ENCODE measurements at regions not wholly inside any gene's neighbourhood (a gene's known extent, or its start where the extent isn't known, plus 50 kb on each side); places are given as distances from the start of the nearest gene placed in this dataset.

- DNase-seq (ENCODE audit: extremely low read depth, insufficient read length), result no peak
- H3K36me3 ChIP-seq (ENCODE audit: control insufficient read depth, insufficient read depth, low read length), result no peaks in the 10 kb centered on the region
- no peaks in the 10 kb centered on the region for H3K27me3 ChIP-seq (replicated peaks; ENCODE audit: control insufficient read depth, insufficient read depth, low read length)
- TF ChIP-seq CTCF (IDR thresholded peaks at IDR 0.05; ENCODE audit: insufficient read depth, low read length, poor library complexity, severe bottlenecking), result no peak
- H3K4me3 ChIP-seq (replicated peaks; ENCODE audit: low read depth, low read length), result no peak overlapping the region
These were observed 287.9 kb upstream of the VRK2 start for GRCh38 chr2:57758686-57759085.

GRCh38 chr2:57759131-57759530 is 287.5 kb upstream of the VRK2 start:
- no peak overlapping the region for H3K4me3 ChIP-seq (replicated peaks; ENCODE audit: low read depth, low read length)
- no peak for TF ChIP-seq CTCF (IDR thresholded peaks at IDR 0.05; ENCODE audit: insufficient read depth, low read length, poor library complexity, severe bottlenecking)
- no peak for DNase-seq (ENCODE audit: extremely low read depth, insufficient read length)
- no peaks in the 10 kb centered on the region for H3K36me3 ChIP-seq (ENCODE audit: control insufficient read depth, insufficient read depth, low read length)
- no peaks in the 10 kb centered on the region for H3K27me3 ChIP-seq (replicated peaks; ENCODE audit: control insufficient read depth, insufficient read depth, low read length)

GRCh38 chr2:57759822-57760300 is 286.7 kb upstream of the VRK2 start:
- Histone ChIP-seq H3K36me3 (ENCODE audit: control insufficient read depth, insufficient read depth, low read length) (no peaks in the 10 kb centered on the region), H3K27me3 (replicated peaks; ENCODE audit: control insufficient read depth, insufficient read depth, low read length) (no peaks in the 10 kb centered on the region), H3K4me3 (replicated peaks; ENCODE audit: low read depth, low read length) (peak overlapping the region; percentile 42)
- peak; percentile 93 for TF ChIP-seq CTCF (IDR thresholded peaks at IDR 0.05; ENCODE audit: insufficient read depth, low read length, poor library complexity, severe bottlenecking)
- peak; percentile 90 for DNase-seq (ENCODE audit: extremely low read depth, insufficient read length)

GRCh38 chr2:57760381-57760801 is 286.2 kb upstream of the VRK2 start:
- DNase-seq (ENCODE audit: extremely low read depth, insufficient read length), result no peak
- TF ChIP-seq CTCF (IDR thresholded peaks at IDR 0.05; ENCODE audit: insufficient read depth, low read length, poor library complexity, severe bottlenecking), result no peak
- H3K27me3 ChIP-seq (replicated peaks; ENCODE audit: control insufficient read depth, insufficient read depth, low read length), result no peaks in the 10 kb centered on the region
- H3K4me3 ChIP-seq (replicated peaks; ENCODE audit: low read depth, low read length), result peak overlapping the region; percentile 42; the same call in 1 of the 2 replicates
- no peaks in the 10 kb centered on the region for H3K36me3 ChIP-seq (ENCODE audit: control insufficient read depth, insufficient read depth, low read length)

GRCh38 chr2:57776916-57777315 is 269.7 kb upstream of the VRK2 start:
- no peak for TF ChIP-seq CTCF (IDR thresholded peaks at IDR 0.05; ENCODE audit: insufficient read depth, low read length, poor library complexity, severe bottlenecking)
- DNase-seq (ENCODE audit: extremely low read depth, insufficient read length), result no peak
- Histone ChIP-seq H3K4me3 (replicated peaks; ENCODE audit: low read depth, low read length) (no peak overlapping the region), H3K27me3 (replicated peaks; ENCODE audit: control insufficient read depth, insufficient read depth, low read length) (no peaks in the 10 kb centered on the region), H3K36me3 (ENCODE audit: control insufficient read depth, insufficient read depth, low read length) (no peaks in the 10 kb centered on the region)

- no peak for DNase-seq (ENCODE audit: extremely low read depth, insufficient read length)
- no peak for TF ChIP-seq CTCF (IDR thresholded peaks at IDR 0.05; ENCODE audit: insufficient read depth, low read length, poor library complexity, severe bottlenecking)
- H3K27me3 ChIP-seq (replicated peaks; ENCODE audit: control insufficient read depth, insufficient read depth, low read length), result no peaks in the 10 kb centered on the region
- H3K36me3 ChIP-seq (ENCODE audit: control insufficient read depth, insufficient read depth, low read length), result no peaks in the 10 kb centered on the region
- H3K4me3 ChIP-seq (replicated peaks; ENCODE audit: low read depth, low read length), result no peak overlapping the region
These were observed 264.0 kb upstream of the VRK2 start for GRCh38 chr2:57782587-57782986.
